ENCODE measurements at regions not wholly inside any gene's neighbourhood (a gene's known extent, or its start where the extent isn't known, plus 50 kb on each side); places are given as distances from the start of the nearest gene placed in this dataset.
A peak's percentile ranks its signal among the peaks of the same experiment; 100 is the strongest.
"Not testable (repeated sequence)": the region's sequence is repeated elsewhere in the genome, so short reads cannot be mapped to it uniquely, and the experiment has no call there.

DNA sequence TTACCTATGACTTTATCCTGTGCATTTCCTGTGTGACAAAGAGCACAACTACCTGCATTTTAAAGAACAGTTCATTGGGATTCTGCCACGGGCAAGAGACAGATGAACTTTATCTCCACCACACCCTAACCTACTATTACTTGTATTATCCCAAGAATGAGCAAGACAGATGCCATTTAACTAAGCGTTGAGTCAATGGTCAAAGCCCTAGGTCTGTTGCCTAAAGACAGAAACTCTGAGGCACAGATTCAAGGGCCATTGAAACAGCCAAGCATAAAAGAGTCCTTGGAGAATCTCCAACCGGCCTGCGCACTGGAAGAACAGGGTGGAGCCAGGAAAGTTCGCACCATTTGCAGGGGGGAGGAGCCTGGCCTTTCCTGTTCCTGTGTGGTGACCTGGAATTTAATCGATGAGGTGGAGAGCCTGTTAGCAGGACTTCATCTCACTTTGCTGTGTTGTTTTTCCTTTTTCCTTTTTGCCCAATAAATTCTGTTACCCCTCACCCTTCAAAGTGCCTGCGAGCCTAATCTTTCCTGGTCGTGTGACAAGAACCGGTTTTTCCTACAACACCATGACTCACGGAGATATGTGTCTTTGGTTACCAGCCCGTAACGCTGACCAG, 146.4 kb upstream of the DIAPH2 start:
- Histone ChIP-seq H3K9ac (ENCODE audit: low read length) (peak overlapping the region; percentile 55), H3K9me2 (replicated peaks; ENCODE audit: low read length) (no peaks in the 10 kb centered on the region), H4K20me1 (ENCODE audit: low read length) (no peaks in the 10 kb centered on the region), H3K4me3 (ENCODE audit: low read length) (peak overlapping the region; percentile 58), H3K27me3 (ENCODE audit: low read length) (no peaks in the 10 kb centered on the region), H2AFZ (ENCODE audit: low read length) (peak overlapping the region; percentile 63), H3K36me3 (ENCODE audit: low read depth, low read length) (no peaks in the 10 kb centered on the region), H3K4me2 (ENCODE audit: low read length) (peak overlapping the region; percentile 73), H3K4me1 (ENCODE audit: insufficient read depth, low read length) (peaks cover 28% of the 10 kb centered on the region), H3K9me3 (ENCODE audit: low read length) (no peaks in the 10 kb centered on the region), H3K27ac (ENCODE audit: low read length) (peak overlapping the region; percentile 96), H3K79me2 (ENCODE audit: low read length) (no peaks in the 10 kb centered on the region), H3F3A (ENCODE audit: low read length, unreplicated experiment) (peaks cover 5% of the 10 kb centered on the region)
- CTCF ChIA-PET = no interaction called here
- peak; percentile 85 for DNase-seq
- ATAC-seq = peak; percentile 76
- intact Hi-C loops (cut with micrococcal nuclease) = loop anchor here (1.0 to 2.0 kb wide), 2 partner anchors 63 to 165 kb away; no protein-coding TSS in a partner anchor
- no TSS peak for BruUV-seq (replicated peaks)
- TF ChIP-seq EZH2phosphoT487 (IDR thresholded peaks at IDR 0.05; ENCODE audit: borderline replicate concordance, low read length) (no peak), EZH2 (IDR thresholded peaks at IDR 0.05; ENCODE audit: low read length, unreplicated experiment) (no peak)
- TF ChIP-seq, protein P1, sequence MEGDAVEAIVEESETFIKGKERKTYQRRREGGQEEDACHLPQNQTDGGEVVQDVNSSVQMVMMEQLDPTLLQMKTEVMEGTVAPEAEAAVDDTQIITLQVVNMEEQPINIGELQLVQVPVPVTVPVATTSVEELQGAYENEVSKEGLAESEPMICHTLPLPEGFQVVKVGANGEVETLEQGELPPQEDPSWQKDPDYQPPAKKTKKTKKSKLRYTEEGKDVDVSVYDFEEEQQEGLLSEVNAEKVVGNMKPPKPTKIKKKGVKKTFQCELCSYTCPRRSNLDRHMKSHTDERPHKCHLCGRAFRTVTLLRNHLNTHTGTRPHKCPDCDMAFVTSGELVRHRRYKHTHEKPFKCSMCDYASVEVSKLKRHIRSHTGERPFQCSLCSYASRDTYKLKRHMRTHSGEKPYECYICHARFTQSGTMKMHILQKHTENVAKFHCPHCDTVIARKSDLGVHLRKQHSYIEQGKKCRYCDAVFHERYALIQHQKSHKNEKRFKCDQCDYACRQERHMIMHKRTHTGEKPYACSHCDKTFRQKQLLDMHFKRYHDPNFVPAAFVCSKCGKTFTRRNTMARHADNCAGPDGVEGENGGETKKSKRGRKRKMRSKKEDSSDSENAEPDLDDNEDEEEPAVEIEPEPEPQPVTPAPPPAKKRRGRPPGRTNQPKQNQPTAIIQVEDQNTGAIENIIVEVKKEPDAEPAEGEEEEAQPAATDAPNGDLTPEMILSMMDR (conservative IDR thresholded peaks at IDR 0.05; ENCODE audit: low read depth, low read length) = no peak
- POLR2A ChIA-PET (ENCODE audit: unreplicated experiment) = no interaction called here

DNA sequence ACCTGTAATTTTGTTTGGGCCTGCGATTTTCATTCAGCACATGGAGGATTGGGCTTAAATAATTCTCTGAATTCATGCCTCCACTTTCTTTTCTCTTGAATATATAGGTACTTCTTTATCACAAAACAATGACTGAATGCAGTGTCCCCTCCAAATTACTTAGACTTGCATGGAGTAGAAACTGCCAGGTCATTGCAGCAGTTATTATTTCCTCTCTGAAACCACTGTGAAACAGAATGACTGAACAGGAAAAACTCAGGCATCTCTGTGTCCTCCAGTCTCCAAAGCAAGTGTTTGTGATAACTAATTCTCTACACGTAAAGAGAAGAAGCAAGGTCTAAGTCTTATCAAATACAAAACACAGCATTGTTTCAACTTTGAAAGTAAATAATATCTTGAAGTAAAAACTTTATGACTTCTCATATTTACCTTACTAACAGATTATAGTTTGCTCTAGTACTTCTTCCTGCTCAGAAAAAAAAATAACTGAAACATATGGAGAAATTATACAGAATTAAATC, 144.5 kb upstream of the DIAPH2 start:
- Histone ChIP-seq H3K27me3 (ENCODE audit: low read length) (no peaks in the 10 kb centered on the region), H3K4me3 (ENCODE audit: low read length) (no peak overlapping the region), H3K36me3 (ENCODE audit: low read depth, low read length) (no peaks in the 10 kb centered on the region), H3F3A (ENCODE audit: low read length, unreplicated experiment) (peaks cover 5% of the 10 kb centered on the region), H3K27ac (ENCODE audit: low read length) (no peak overlapping the region), H3K9me3 (ENCODE audit: low read length) (no peaks in the 10 kb centered on the region), H3K4me2 (ENCODE audit: low read length) (no peak overlapping the region), H3K9ac (ENCODE audit: low read length) (no peak overlapping the region), H2AFZ (ENCODE audit: low read length) (peak overlapping the region; percentile 23; the same call in 1 of the 2 replicates), H3K9me2 (replicated peaks; ENCODE audit: low read length) (no peaks in the 10 kb centered on the region), H4K20me1 (ENCODE audit: low read length) (no peaks in the 10 kb centered on the region), H3K4me1 (ENCODE audit: insufficient read depth, low read length) (peaks cover 28% of the 10 kb centered on the region), H3K79me2 (ENCODE audit: low read length) (no peaks in the 10 kb centered on the region)
- CTCF ChIA-PET = no interaction called here
- no TSS peak for BruUV-seq (replicated peaks)
- intact Hi-C loops (cut with micrococcal nuclease) = loop anchor here (10.0 kb wide), 1 partner anchor 135 kb away; no protein-coding TSS in a partner anchor
- ATAC-seq (peak; percentile 11; the same call in 1 of the 2 replicates), DNase-seq (no peak)
- POLR2A ChIA-PET (ENCODE audit: unreplicated experiment) = no interaction called here
- TF ChIP-seq EZH2 (IDR thresholded peaks at IDR 0.05; ENCODE audit: low read length, unreplicated experiment) (no peak), EZH2phosphoT487 (IDR thresholded peaks at IDR 0.05; ENCODE audit: borderline replicate concordance, low read length) (no peak)
- TF ChIP-seq, protein P1 (conservative IDR thresholded peaks at IDR 0.05; ENCODE audit: low read depth, low read length) = no peak

DNA sequence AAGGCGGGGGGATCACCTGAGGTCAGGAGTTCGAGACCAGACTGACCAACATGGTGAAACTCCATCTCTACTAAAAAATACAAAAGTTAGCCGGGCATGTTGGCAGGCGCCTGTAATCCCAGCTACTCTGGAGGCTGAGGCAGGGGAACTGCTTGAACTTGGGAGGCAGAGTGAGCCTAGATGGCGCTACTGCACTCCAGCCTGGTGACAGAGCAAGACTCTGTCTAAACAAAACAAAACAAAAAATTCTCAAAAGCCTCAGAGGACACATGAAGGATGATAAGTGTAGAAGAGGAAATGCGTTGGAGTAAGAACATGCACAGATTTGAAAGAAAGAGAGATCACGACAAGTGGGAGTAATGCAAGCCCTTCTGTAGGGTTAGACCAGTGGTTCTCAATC, 138.4 kb upstream of the DIAPH2 start:
- H3K4me1 ChIP-seq (ENCODE audit: insufficient read depth, low read length); H3K27ac ChIP-seq (ENCODE audit: low read length); H4K20me1 ChIP-seq (ENCODE audit: low read length); H3K79me2 ChIP-seq (ENCODE audit: low read length); CTCF ChIA-PET; H2AFZ ChIP-seq (ENCODE audit: low read length); H3K4me2 ChIP-seq (ENCODE audit: low read length); POLR2A ChIA-PET (ENCODE audit: unreplicated experiment); H3K9me3 ChIP-seq (ENCODE audit: low read length); H3K9ac ChIP-seq (ENCODE audit: low read length); BruUV-seq (replicated peaks); H3K9me2 ChIP-seq (replicated peaks; ENCODE audit: low read length); H3K4me3 ChIP-seq (ENCODE audit: low read length); H3F3A ChIP-seq (ENCODE audit: low read length, unreplicated experiment); H3K36me3 ChIP-seq (ENCODE audit: low read depth, low read length); H3K27me3 ChIP-seq (ENCODE audit: low read length): not testable (repeated sequence)
- intact Hi-C loops (cut with micrococcal nuclease) = loop anchor here (10.0 kb wide), 1 partner anchor 141 kb away; no protein-coding TSS in a partner anchor
- DNase-seq (peak; percentile 11), ATAC-seq (peak; percentile 24; the same call in 1 of the 2 replicates)
- TF ChIP-seq, protein P1 (conservative IDR thresholded peaks at IDR 0.05; ENCODE audit: low read depth, low read length) = peak; percentile 46; the same call in 1 of the 2 replicates
